Trophoblast cell (in vitro differentiated cells and primary cell): ENCODE measurements at regions not wholly inside any gene's neighbourhood (a gene's known extent, or its start where the extent isn't known, plus 50 kb on each side); places are given as distances from the start of the nearest gene placed in this dataset.
A peak's percentile ranks its signal among the peaks of the same experiment; 100 is the strongest.

Source experiments
- DNase-seq, 2 donors: peaks; one replicate each; pipeline ENCODE4 v3.0.0-alpha.2; 2016
- H2AFZ ChIP-seq: 2 replicates; pipeline ENCODE4 v1.6.1; 2013; ENCODE audit warnings: low read length, moderate library complexity, mild to moderate bottlenecking; ENCODE audit not compliant: insufficient read depth, poor library complexity
- H2AK5ac ChIP-seq: 2 replicates; pipeline ENCODE4 v1.6.1; 2013; ENCODE audit warnings: mild to moderate bottlenecking, low read length
- H2BK120ac ChIP-seq: 2 replicates; pipeline ENCODE4 v1.6.1; 2013; ENCODE audit warnings: low read length, mild to moderate bottlenecking, moderate library complexity; ENCODE audit not compliant: insufficient read depth, poor library complexity
- H2BK12ac ChIP-seq: 2 replicates; pipeline ENCODE4 v1.6.1; 2013; ENCODE audit warnings: mild to moderate bottlenecking, low read length, moderate library complexity
- H2BK5ac ChIP-seq: 2 replicates; pipeline ENCODE4 v1.6.1; 2013; ENCODE audit warnings: low read length, low read depth, moderate library complexity, mild to moderate bottlenecking; ENCODE audit not compliant: poor library complexity
- H3K14ac ChIP-seq: 2 replicates; pipeline ENCODE4 v1.6.1; 2013; ENCODE audit warnings: mild to moderate bottlenecking, low read length
- H3K18ac ChIP-seq: 2 replicates; pipeline ENCODE4 v1.6.1; 2013; ENCODE audit warnings: mild to moderate bottlenecking, low read length
- H3K23ac ChIP-seq: 2 replicates; pipeline ENCODE4 v1.6.1; 2013; ENCODE audit warnings: low read length
- H3K27ac ChIP-seq: 2 replicates; pipeline ENCODE4 v1.5.1; 2013; ENCODE audit warnings: low read depth, mild to moderate bottlenecking, inconsistent platforms, low read length, moderate library complexity
- H3K27me3 ChIP-seq: 2 replicates; pipeline ENCODE4 v1.6.1; 2013; ENCODE audit warnings: inconsistent platforms, mild to moderate bottlenecking, low read length, moderate library complexity; ENCODE audit not compliant: insufficient read depth
- H3K36me3 ChIP-seq, 2 experiments: 1 replicate in 1 of 2; 2 replicates in 1 of 2; pipeline ENCODE4 v1.6.1; 2013; ENCODE audit warnings: low read length in 2 of 2, mild to moderate bottlenecking in 2 of 2, moderate library complexity in 1 of 2; ENCODE audit not compliant: insufficient read depth in 2 of 2, control insufficient read depth in 1 of 2
- H3K4ac ChIP-seq: 2 replicates; pipeline ENCODE4 v1.6.1; 2013; ENCODE audit warnings: low read depth, mild to moderate bottlenecking, low read length, moderate library complexity
- H3K4me1 ChIP-seq, 2 experiments: 1 replicate in 1 of 2; 2 replicates in 1 of 2; pipeline ENCODE4 v1.6.1; 2013; ENCODE audit warnings: low read length in 2 of 2, mild to moderate bottlenecking in 2 of 2, moderate library complexity in 1 of 2; ENCODE audit not compliant: insufficient read depth in 2 of 2, control insufficient read depth in 1 of 2
- H3K4me2 ChIP-seq: 2 replicates; pipeline ENCODE4 v1.6.1; 2013; ENCODE audit warnings: inconsistent platforms, mild to moderate bottlenecking, low read length, moderate library complexity
- H3K4me3 ChIP-seq: 2 replicates; pipeline ENCODE4 v1.5.1; 2013; ENCODE audit warnings: mild to moderate bottlenecking, low read depth, low read length, inconsistent platforms
- H3K79me1 ChIP-seq: one replicate; pipeline ENCODE4 v1.6.1; 2013; ENCODE audit warnings: low read length
- H3K79me2 ChIP-seq: 2 replicates; pipeline ENCODE4 v1.6.1; 2013; ENCODE audit warnings: low read length, mild to moderate bottlenecking; ENCODE audit not compliant: control insufficient read depth, insufficient read depth, poor library complexity
- H3K9ac ChIP-seq: 2 replicates; pipeline ENCODE4 v1.6.1; 2013; ENCODE audit warnings: mild to moderate bottlenecking, low read length
- H3K9me3 ChIP-seq: 2 replicates; pipeline ENCODE4 v1.6.1; 2013; ENCODE audit warnings: low read depth, mild to moderate bottlenecking, control low read depth, inconsistent platforms, low read length; ENCODE audit not compliant: insufficient read depth
- H4K12ac ChIP-seq: 2 replicates; pipeline ENCODE4 v1.6.1; 2013; ENCODE audit warnings: low read depth, mild to moderate bottlenecking, low read length, moderate library complexity
- H4K8ac ChIP-seq: 2 replicates; pipeline ENCODE4 v1.6.1; 2013; ENCODE audit warnings: low read depth, mild to moderate bottlenecking, low read length, moderate library complexity
- H4K91ac ChIP-seq: one replicate; pipeline ENCODE4 v1.6.1; 2013; ENCODE audit warnings: low read depth, mild to moderate bottlenecking, low read length, moderate library complexity
- WGBS: extraction: QIAGEN DNeasy Blood & Tissue Kit; methylation state at CpG from one replicate; pipeline ENCODE4 v1.1.7; 2013; ENCODE audit warnings: missing lambda C conversion rate; ENCODE audit not compliant: insufficient read length, insufficient coverage; ENCODE audit errors: extremely low coverage; 5-methylcytosine and 5-hydroxymethylcytosine counted together

- H2BK5ac ChIP-seq = no peak overlapping the region
- H3K27me3 ChIP-seq = no peaks in the 10 kb centered on the region
- H3K4me1 ChIP-seq = no peaks in the 10 kb centered on the region
- H3K4me2 ChIP-seq = no peak overlapping the region
- no peak overlapping the region for H4K12ac ChIP-seq
- no peak overlapping the region for H2AFZ ChIP-seq
- no CpG with 5 or more reads among the region's 3 CpGs for WGBS
- no peak overlapping the region for H3K14ac ChIP-seq
- H2AK5ac ChIP-seq = no peak overlapping the region
- H3K79me1 ChIP-seq = no peaks in the 10 kb centered on the region
- no peak overlapping the region for H2BK12ac ChIP-seq
- no peak overlapping the region for H4K8ac ChIP-seq
- H4K91ac ChIP-seq = no peak overlapping the region
- DNase-seq = peak in 1 of 2 donors; percentile 61
- no peak overlapping the region for H2BK120ac ChIP-seq
- no peaks in the 10 kb centered on the region for H3K36me3 ChIP-seq
- no peak overlapping the region for H3K27ac ChIP-seq
- no peak overlapping the region for H3K23ac ChIP-seq
- H3K9me3 ChIP-seq = no peaks in the 10 kb centered on the region
- no peak overlapping the region for H3K18ac ChIP-seq
- H3K4me3 ChIP-seq = no peak overlapping the region
- no peak overlapping the region for H3K9ac ChIP-seq
- H3K4ac ChIP-seq = no peak overlapping the region
- no peaks in the 10 kb centered on the region for H3K79me2 ChIP-seq
These were observed 197.8 kb upstream of the NREP start for GRCh38 chr5:111954516-111955395.

- no peaks in the 10 kb centered on the region for H3K9me3 ChIP-seq
- no peak overlapping the region for H2BK5ac ChIP-seq
- no peak overlapping the region for H3K14ac ChIP-seq
- H3K4me3 ChIP-seq = no peak overlapping the region
- no peak overlapping the region for H2BK120ac ChIP-seq
- H3K79me2 ChIP-seq = no peaks in the 10 kb centered on the region
- no peak overlapping the region for H3K27ac ChIP-seq
- H4K91ac ChIP-seq = no peak overlapping the region
- WGBS = no CpG with 5 or more reads among the region's 4 CpGs
- no peak overlapping the region for H2AFZ ChIP-seq
- H4K12ac ChIP-seq = no peak overlapping the region
- H3K9ac ChIP-seq = no peak overlapping the region
- no peaks in the 10 kb centered on the region for H3K36me3 ChIP-seq
- no peak overlapping the region for H4K8ac ChIP-seq
- no peaks in the 10 kb centered on the region for H3K27me3 ChIP-seq
- no peak overlapping the region for H3K23ac ChIP-seq
- no peak overlapping the region for H3K4me2 ChIP-seq
- no peak overlapping the region for H3K18ac ChIP-seq
- H3K79me1 ChIP-seq = no peaks in the 10 kb centered on the region
- H2AK5ac ChIP-seq = no peak overlapping the region
- no peak overlapping the region for H2BK12ac ChIP-seq
- DNase-seq = peak in 1 of 2 donors; percentile 70
- H3K4me1 ChIP-seq = no peaks in the 10 kb centered on the region
- H3K4ac ChIP-seq = no peak overlapping the region
These were observed 196.5 kb upstream of the NREP start for GRCh38 chr5:111953351-111954127.

- Histone ChIP-seq H2BK5ac (no peak overlapping the region), H4K12ac (no peak overlapping the region), H3K36me3 (no peaks in the 10 kb centered on the region), H3K79me1 (no peaks in the 10 kb centered on the region), H3K9me3 (no peaks in the 10 kb centered on the region), H3K4me3 (no peak overlapping the region), H2BK12ac (no peak overlapping the region), H3K23ac (no peak overlapping the region), H3K9ac (no peak overlapping the region), H4K8ac (no peak overlapping the region), H3K18ac (no peak overlapping the region), H2BK120ac (no peak overlapping the region), H3K27me3 (no peaks in the 10 kb centered on the region), H4K91ac (no peak overlapping the region), H3K4me2 (no peak overlapping the region), H3K4ac (no peak overlapping the region), H3K4me1 (no peaks in the 10 kb centered on the region), H2AK5ac (no peak overlapping the region), H3K14ac (no peak overlapping the region), H3K79me2 (no peaks in the 10 kb centered on the region), H3K27ac (no peak overlapping the region), H2AFZ (no peak overlapping the region)
- no peak for DNase-seq
- WGBS = no CpG with 5 or more reads among the region's 2 CpGs
These were observed 195.6 kb upstream of the NREP start for GRCh38 chr5:111952555-111952954.

GRCh38 chr5:111950660-111951059, 193.7 kb upstream of the NREP start:
- Histone ChIP-seq H4K8ac (no peak overlapping the region), H3K4me2 (no peak overlapping the region), H4K91ac (no peak overlapping the region), H3K9me3 (no peaks in the 10 kb centered on the region), H2BK5ac (no peak overlapping the region), H3K23ac (no peak overlapping the region), H3K4me1 (no peaks in the 10 kb centered on the region), H3K27me3 (no peaks in the 10 kb centered on the region), H3K4me3 (no peak overlapping the region), H3K79me2 (no peaks in the 10 kb centered on the region), H3K9ac (no peak overlapping the region), H2AFZ (no peak overlapping the region), H3K36me3 (no peaks in the 10 kb centered on the region), H2BK12ac (no peak overlapping the region), H2AK5ac (no peak overlapping the region), H2BK120ac (no peak overlapping the region), H3K27ac (no peak overlapping the region), H4K12ac (no peak overlapping the region), H3K18ac (no peak overlapping the region), H3K14ac (no peak overlapping the region), H3K79me1 (no peaks in the 10 kb centered on the region), H3K4ac (no peak overlapping the region)
- no peak for DNase-seq
- no CpG with 5 or more reads among the region's 1 CpG for WGBS
